Natural killer cell (primary cell): ENCODE measurements at regions not wholly inside any gene's neighbourhood (a gene's known extent, or its start where the extent isn't known, plus 50 kb on each side); places are given as distances from the start of the nearest gene placed in this dataset.

Experiments
- ATAC-seq, 3 donors: fragments of 150-1000 bp in 2 of 3; fragments of 200-7000 bp in 1 of 3; cut with Tn5 transposase; 1 replicate in 1 of 3; 2 replicates in 2 of 3; pipeline ENCODE4 v1.10.0; 2021; ENCODE audit warnings: mild to moderate bottlenecking in 2 of 3, moderate library complexity in 2 of 3
- DNase-seq, 2 donors: peaks; one replicate each; pipeline versions ENCODE4 v3.0.0 to v3.0.0-alpha.2; 2013 to 2021; ENCODE audit warnings: mixed read lengths in 1 of 2
- H3K27ac ChIP-seq: one replicate; pipeline ENCODE4 v1.5.1; 2013; ENCODE audit warnings: mild to moderate bottlenecking, low read length
- H3K27me3 ChIP-seq: one replicate; pipeline ENCODE4 v1.6.1; 2013; ENCODE audit warnings: low read length; ENCODE audit not compliant: control insufficient read depth, insufficient read depth
- H3K36me3 ChIP-seq: one replicate; pipeline ENCODE4 v1.6.1; 2013; ENCODE audit warnings: low read length; ENCODE audit not compliant: control insufficient read depth, insufficient read depth
- H3K4me1 ChIP-seq: one replicate; pipeline ENCODE4 v1.6.1; 2013; ENCODE audit warnings: low read length; ENCODE audit not compliant: control insufficient read depth, insufficient read depth
- H3K4me3 ChIP-seq: one replicate; pipeline ENCODE4 v1.5.1; 2013; ENCODE audit warnings: low read length
- H3K9me3 ChIP-seq: one replicate; pipeline ENCODE4 v1.6.1; 2013; ENCODE audit warnings: low read length; ENCODE audit not compliant: control insufficient read depth, insufficient read depth
- H3K27ac Mint-ChIP-seq, 2 donors: one replicate each; pipeline ENCODE4 v1.8.0; 2022; ENCODE audit warnings: mild to moderate bottlenecking in 2 of 2, mixed read lengths in 2 of 2, moderate library complexity in 1 of 2
- H3K27me3 Mint-ChIP-seq, 2 donors: one replicate each; pipeline ENCODE4 v1.8.0; 2022; ENCODE audit warnings: low read depth in 2 of 2, mixed read lengths in 2 of 2
- H3K36me3 Mint-ChIP-seq: one replicate; pipeline ENCODE4 v1.8.0; 2022; ENCODE audit warnings: mixed read lengths
- H3K4me1 Mint-ChIP-seq, 2 donors: one replicate each; pipeline ENCODE4 v1.8.0; 2022; ENCODE audit warnings: mixed read lengths in 2 of 2
- H3K4me3 Mint-ChIP-seq: one replicate; pipeline ENCODE4 v1.8.0; 2022; ENCODE audit warnings: mild to moderate bottlenecking, moderate library complexity, mixed read lengths
- H3K9me3 Mint-ChIP-seq, 2 donors: one replicate each; pipeline ENCODE4 v1.8.0; 2022; ENCODE audit warnings: mixed read lengths in 2 of 2
- WGBS: methylation state at CpG from one replicate; pipeline ENCODE4 v1.1.7; 2013; ENCODE audit warnings: missing lambda C conversion rate; ENCODE audit not compliant: insufficient coverage; 5-methylcytosine and 5-hydroxymethylcytosine counted together
- intact Hi-C: fragments of 100-400 bp; cut with micrococcal nuclease; formaldehyde crosslinking; loops from one replicate; pipeline ENCODE4 v1.14.2; 2022
- TF ChIP-seq, protein P1 (sequence below): fragments of 200-600 bp; IDR thresholded peaks from one replicate; pipeline ENCODE4 v1.8.0; 2022; ENCODE audit warnings: antibody characterized with exemption

DNA sequence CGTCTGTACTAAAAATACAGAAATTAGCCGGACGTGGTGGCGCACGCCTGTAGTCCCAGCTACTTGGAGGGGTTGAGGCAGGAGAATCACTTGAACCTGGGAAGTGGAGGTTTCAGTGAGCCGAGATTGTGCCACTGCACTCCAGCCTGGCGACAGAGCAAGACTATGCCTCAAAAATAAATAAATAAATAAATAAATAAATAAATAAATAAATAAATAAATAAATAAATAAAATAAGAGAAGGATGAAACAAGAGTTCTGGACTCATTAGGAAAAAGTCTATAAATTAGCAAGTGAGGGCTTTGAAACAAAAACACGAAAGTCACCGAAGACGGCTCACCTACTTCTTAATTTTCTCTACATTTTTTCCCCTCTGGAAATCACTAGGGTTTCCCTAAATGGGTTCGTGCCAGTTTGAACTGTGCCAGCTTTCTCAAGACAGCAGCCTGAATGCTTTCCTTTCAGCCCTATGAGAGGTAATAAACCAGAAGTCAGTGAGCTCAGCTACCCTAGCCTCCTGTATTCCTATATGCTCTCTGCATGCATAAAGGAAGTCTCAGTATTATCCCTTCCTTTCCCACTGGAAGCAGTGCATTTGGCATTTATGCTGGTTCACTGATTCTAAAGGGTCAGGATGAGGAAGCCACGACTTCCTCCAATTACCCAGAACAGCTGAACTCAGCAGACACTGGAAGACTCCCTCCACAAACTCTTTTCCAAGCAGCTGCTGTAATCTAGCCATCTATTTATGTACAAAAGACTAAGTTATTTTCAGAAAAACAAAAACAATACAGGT, 266.9 kb downstream of the ZBBX start:
- no peaks in the 10 kb centered on the region for H3K4me1 Mint-ChIP-seq
- TF ChIP-seq, protein P1, sequence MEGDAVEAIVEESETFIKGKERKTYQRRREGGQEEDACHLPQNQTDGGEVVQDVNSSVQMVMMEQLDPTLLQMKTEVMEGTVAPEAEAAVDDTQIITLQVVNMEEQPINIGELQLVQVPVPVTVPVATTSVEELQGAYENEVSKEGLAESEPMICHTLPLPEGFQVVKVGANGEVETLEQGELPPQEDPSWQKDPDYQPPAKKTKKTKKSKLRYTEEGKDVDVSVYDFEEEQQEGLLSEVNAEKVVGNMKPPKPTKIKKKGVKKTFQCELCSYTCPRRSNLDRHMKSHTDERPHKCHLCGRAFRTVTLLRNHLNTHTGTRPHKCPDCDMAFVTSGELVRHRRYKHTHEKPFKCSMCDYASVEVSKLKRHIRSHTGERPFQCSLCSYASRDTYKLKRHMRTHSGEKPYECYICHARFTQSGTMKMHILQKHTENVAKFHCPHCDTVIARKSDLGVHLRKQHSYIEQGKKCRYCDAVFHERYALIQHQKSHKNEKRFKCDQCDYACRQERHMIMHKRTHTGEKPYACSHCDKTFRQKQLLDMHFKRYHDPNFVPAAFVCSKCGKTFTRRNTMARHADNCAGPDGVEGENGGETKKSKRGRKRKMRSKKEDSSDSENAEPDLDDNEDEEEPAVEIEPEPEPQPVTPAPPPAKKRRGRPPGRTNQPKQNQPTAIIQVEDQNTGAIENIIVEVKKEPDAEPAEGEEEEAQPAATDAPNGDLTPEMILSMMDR: no peak
- H3K9me3 Mint-ChIP-seq: peaks cover 12% of the 10 kb centered on the region in 2 donors
- Histone ChIP-seq H3K36me3 (no peaks in the 10 kb centered on the region), H3K9me3 (peaks cover 9% of the 10 kb centered on the region), H3K27me3 (no peaks in the 10 kb centered on the region), H3K4me1 (no peaks in the 10 kb centered on the region), H3K27ac (no peak overlapping the region), H3K4me3 (no peak overlapping the region)
- WGBS: 80% methylated on average over 10 of the region's 12 CpGs
- ATAC-seq: no peak
- no peak overlapping the region for H3K4me3 Mint-ChIP-seq
- intact Hi-C loops: no loop called here
- no peaks in the 10 kb centered on the region for H3K36me3 Mint-ChIP-seq
- no peak overlapping the region for H3K27ac Mint-ChIP-seq
- H3K27me3 Mint-ChIP-seq: no peaks in the 10 kb centered on the region
- DNase-seq: no peak

DNA sequence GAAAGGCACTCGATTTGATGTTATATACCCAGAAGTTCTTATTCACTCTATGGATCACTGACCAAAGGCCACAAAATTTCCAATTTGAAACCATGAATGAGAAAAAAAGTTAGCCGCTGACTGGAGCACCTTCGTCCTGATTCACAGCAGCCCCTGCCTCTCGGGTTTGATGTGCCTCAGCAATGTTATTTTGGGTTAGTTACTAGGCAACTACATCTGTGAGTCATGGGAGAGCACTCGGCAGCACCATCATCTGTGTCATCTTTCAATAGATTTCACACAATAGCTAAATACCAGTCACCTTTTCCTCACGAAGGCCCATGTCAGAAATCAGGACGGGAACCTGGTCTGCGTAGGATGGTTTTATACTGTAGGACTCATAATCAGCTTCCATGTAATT, 269.2 kb downstream of the ZBBX start:
- H3K27ac Mint-ChIP-seq: no peak overlapping the region
- intact Hi-C loops: no loop called here
- Histone ChIP-seq H3K27ac (no peak overlapping the region), H3K36me3 (no peaks in the 10 kb centered on the region), H3K27me3 (no peaks in the 10 kb centered on the region), H3K9me3 (peaks cover 2% of the 10 kb centered on the region), H3K4me3 (no peak overlapping the region), H3K4me1 (no peaks in the 10 kb centered on the region)
- no peak overlapping the region for H3K4me3 Mint-ChIP-seq
- ATAC-seq (no peak), DNase-seq (no peak)
- peaks cover 10 to 13% of the 10 kb centered on the region in 2 donors for H3K9me3 Mint-ChIP-seq
- no peaks in the 10 kb centered on the region for H3K36me3 Mint-ChIP-seq
- TF ChIP-seq, protein P1: no peak
- H3K27me3 Mint-ChIP-seq: no peaks in the 10 kb centered on the region
- no peaks in the 10 kb centered on the region for H3K4me1 Mint-ChIP-seq
- WGBS: 75% methylated on average over 8 of the region's 8 CpGs

DNA sequence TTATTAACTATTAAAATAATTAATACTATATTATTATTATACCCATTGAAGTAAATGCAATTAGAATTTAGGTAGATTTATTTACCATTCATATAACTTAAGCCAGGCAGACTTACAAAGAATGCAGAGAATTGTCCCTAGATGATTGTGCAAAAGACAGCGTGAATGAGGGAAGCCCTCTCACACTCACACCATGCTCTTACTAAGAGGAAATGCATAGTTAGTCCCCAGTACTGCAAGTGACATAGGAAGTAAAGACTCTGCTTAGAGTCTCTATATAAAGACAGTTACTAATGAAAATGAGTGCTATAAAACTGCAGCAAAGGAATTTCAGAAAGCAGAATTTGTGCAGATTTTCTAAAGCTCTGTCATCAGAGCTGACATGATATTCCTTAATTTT, 270.4 kb downstream of the ZBBX start:
- peaks cover 10 to 13% of the 10 kb centered on the region in 2 donors for H3K9me3 Mint-ChIP-seq
- H3K36me3 Mint-ChIP-seq: no peaks in the 10 kb centered on the region
- H3K4me1 Mint-ChIP-seq: no peaks in the 10 kb centered on the region
- H3K27ac ChIP-seq: no peak overlapping the region
- H3K27me3 ChIP-seq: no peaks in the 10 kb centered on the region
- H3K27me3 Mint-ChIP-seq: no peaks in the 10 kb centered on the region
- no peaks in the 10 kb centered on the region for H3K9me3 ChIP-seq
- H3K4me1 ChIP-seq: no peaks in the 10 kb centered on the region
- H3K36me3 ChIP-seq: no peaks in the 10 kb centered on the region
- no peak overlapping the region for H3K4me3 ChIP-seq
- no peak overlapping the region for H3K4me3 Mint-ChIP-seq
- intact Hi-C loops: no loop called here
- DNase-seq (no peak), ATAC-seq (no peak)
- TF ChIP-seq, protein P1: no peak
- WGBS: 80% methylated on average over 1 of the region's 1 CpG
- no peak overlapping the region for H3K27ac Mint-ChIP-seq

DNA sequence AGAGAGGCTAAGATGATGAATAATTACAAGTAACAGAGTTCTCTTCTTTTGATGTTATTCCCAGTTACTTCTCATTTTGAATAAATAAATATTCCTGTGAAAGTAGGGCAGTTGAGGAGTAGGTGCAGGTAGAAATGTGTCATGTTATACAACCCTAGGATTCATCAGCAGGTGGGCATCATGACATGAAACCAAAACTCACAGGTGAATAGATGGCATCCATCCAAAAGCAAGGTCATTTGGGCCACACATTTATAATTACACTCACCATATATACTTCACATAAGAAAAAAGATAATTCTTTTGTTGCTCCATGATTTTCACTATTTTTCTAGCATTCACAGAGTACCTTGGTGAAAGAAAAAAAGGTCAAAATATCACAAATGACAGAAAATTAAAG, 273.6 kb downstream of the ZBBX start:
- intact Hi-C loops: no loop called here
- Mint-ChIP-seq H3K36me3 (no peaks in the 10 kb centered on the region), H3K4me1 (no peaks in the 10 kb centered on the region), H3K4me3 (no peak overlapping the region), H3K27me3 (no peaks in the 10 kb centered on the region), H3K9me3 (peaks cover 3 to 9% of the 10 kb centered on the region in 2 donors), H3K27ac (no peak overlapping the region)
- no peak overlapping the region for H3K27ac ChIP-seq
- H3K4me3 ChIP-seq: no peak overlapping the region
- no peak for DNase-seq
- H3K36me3 ChIP-seq: no peaks in the 10 kb centered on the region
- no peaks in the 10 kb centered on the region for H3K9me3 ChIP-seq
- H3K4me1 ChIP-seq: no peaks in the 10 kb centered on the region
- TF ChIP-seq, protein P1: no peak
- no peaks in the 10 kb centered on the region for H3K27me3 ChIP-seq
- ATAC-seq: no peak
